HG03457 (cell line): ENCODE measurements at regions not wholly inside any gene's neighbourhood (a gene's known extent, or its start where the extent isn't known, plus 50 kb on each side); places are given as distances from the start of the nearest gene placed in this dataset.
"Not testable (repeated sequence)": the region's sequence is repeated elsewhere in the genome, so short reads cannot be mapped to it uniquely, and the experiment has no call there.

Source experiments
- ATAC-seq: cut with Tn5 transposase; IDR thresholded peaks from one replicate; pipeline ENCODE4 v1.9.1; 2021; ENCODE audit warnings: moderate number of reproducible peaks; ENCODE audit not compliant: unreplicated experiment

GRCh38 chr14:34381304-34381703 lies 80.7 kb downstream of the SPTSSA start:
- ATAC-seq, result not testable (repeated sequence)

- no peak for ATAC-seq
Measured at GRCh38 chr14:34380471-34380845, 81.6 kb downstream of the SPTSSA start.

GRCh38 chr14:34379816-34380470 lies 82.1 kb downstream of the SPTSSA start:
- no peak for ATAC-seq

- no peak for ATAC-seq
Measured at GRCh38 chr14:34376649-34377267, 85.3 kb downstream of the SPTSSA start.

DNA sequence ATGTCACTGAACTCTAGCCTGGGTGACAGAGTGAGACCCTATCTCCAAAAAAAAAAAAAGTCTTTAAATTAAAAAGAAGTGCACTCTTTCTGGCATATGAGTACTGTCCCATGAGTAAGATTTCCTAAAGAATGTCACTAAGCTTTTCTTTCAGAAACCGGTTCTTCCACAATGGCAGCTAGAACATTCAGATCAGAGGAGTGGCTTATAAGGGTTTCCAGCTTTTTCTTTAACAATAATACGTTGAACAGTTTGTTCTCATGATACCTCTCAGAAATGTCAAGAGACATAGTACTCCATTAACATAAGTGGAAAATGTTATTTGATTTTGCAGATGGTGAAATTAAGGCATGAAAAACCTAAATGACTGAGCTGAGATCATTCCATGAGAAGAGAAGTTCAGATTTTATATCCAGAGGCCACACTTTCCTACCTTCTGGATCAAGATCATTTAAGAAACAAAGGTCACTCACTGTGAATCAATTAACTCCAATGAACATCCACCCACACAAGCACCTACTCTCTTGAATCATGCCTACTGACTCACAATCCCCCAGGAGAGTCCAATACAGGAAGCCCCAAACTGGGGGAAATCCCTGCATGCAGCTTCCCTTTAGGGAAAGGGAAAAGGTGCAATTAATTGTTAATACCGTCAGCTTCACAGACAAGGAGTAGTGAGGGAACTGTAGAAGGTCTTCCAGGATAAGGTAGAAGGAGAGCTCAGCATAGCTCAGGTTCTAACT lies 86.9 kb downstream of the SPTSSA start:
- ATAC-seq, result no peak

- no peak for ATAC-seq
Measured at GRCh38 chr14:34373191-34373590, 88.8 kb downstream of the SPTSSA start.

DNA sequence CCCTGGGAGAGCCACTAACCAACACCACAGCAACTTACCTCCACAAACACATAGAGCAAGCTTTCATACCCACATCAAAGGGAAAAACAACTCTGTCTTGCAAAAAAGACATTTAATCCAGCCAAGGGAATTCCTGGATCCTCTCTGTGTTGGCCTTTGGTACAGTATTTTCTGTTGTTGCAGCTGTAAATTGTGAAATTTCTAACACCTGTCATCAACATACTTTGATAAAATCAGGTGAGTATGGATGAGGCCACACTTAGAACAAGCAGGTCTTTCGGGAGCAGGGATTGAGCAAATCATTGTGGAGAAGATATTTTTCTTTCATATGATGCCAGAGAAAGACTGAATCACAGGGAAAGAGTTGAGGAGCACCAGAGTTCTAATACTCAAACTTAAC lies 89.3 kb downstream of the SPTSSA start:
- no peak for ATAC-seq

GRCh38 chr14:34369648-34370030 lies 92.4 kb downstream of the SPTSSA start:
- ATAC-seq, result no peak

- no peak for ATAC-seq
Measured at GRCh38 chr14:34368971-34369647, 92.9 kb downstream of the SPTSSA start.

- no peak for ATAC-seq
Measured at GRCh38 chr14:34368115-34368970, 93.7 kb downstream of the SPTSSA start.

DNA sequence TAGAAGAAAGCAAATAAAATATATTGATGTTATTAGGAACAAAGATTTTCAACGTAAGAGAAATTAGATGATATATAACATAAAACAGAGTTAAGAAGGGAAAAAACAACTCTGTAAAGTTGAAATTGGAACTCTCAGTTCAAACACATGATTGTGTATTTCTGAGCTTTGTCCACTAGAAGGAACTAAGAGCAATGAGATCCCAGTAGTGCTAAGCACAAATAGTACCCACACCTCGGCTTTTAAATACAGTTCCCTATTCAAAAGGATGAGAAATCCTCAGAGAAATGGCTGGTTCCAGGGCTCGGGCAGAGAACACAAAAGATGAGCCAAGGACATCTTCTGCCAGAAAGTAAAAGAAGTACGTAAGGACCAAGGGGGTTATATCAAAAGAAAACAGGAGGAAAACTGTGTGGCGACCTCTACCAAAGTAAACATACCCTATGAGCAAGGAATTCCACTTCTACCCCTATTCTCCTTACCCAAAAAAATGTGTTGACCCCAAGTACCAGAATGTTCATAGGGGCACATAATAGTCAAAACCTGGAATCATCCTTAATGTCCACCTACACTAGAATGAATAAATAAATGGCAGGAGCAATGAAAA lies 96.6 kb downstream of the SPTSSA start:
- ATAC-seq, result no peak

- no peak for ATAC-seq
Measured at GRCh38 chr14:34364201-34364600, 97.8 kb downstream of the SPTSSA start.

- ATAC-seq, result no peak
Measured at GRCh38 chr14:34363733-34364134, 98.3 kb downstream of the SPTSSA start.

GRCh38 chr14:34362641-34363251 lies 99.3 kb downstream of the SPTSSA start:
- no peak for ATAC-seq

GRCh38 chr14:34361504-34362011 lies 100.5 kb downstream of the SPTSSA start:
- no peak for ATAC-seq

DNA sequence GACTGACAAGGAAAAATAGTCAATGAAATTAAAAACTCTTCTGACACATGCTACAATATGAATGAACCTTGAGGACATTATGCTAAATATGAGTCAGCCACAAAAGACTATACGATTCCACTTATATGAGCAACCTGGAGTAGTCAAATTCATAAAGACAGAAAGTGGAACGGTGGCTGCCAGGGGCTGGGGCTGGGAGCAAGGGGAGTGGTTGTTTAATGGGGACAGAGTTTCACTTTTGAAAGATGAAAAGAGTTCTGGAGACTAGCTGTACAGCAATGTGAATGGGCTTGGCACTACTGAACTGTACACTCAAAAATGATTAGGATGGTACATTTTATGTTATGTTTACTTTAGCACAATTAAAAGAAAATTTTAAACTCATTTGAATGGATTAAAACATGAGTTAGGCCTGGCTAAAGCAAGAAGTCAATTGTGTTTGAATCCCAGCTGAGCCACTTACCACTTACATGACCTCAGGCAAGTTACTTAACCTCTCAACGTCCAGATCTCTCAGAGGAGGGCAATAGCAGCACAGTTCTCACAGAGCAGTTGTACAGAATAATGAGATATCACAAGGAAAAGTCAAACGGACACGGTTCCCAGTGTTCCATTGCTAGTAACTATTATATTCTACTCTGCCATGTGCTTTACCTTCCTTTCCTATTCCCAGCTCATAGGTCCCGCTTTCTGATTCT lies 102.5 kb downstream of the SPTSSA start:
- no peak for ATAC-seq

DNA sequence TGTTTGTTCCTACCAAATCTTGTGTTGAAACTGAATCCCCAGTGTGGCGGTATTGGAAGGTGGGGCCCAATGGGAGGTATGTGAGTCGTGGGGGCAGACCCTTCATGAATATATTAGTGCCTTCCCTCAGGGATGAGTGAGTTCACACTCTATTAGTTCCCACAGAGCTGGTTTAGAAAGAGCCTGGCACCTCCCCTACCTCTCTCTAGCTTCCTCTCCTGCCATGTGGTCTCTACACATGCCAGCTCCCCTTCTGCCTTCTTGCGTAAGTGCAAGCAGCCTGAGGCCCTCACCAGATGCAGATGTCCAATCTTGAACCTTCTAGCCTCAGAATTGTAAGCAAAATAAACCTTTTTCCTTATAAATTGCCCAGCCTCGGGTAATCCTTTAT lies 105.8 kb downstream of the SPTSSA start:
- no peak for ATAC-seq

GRCh38 chr14:34355584-34356263 lies 106.3 kb downstream of the SPTSSA start:
- ATAC-seq, result no peak

DNA sequence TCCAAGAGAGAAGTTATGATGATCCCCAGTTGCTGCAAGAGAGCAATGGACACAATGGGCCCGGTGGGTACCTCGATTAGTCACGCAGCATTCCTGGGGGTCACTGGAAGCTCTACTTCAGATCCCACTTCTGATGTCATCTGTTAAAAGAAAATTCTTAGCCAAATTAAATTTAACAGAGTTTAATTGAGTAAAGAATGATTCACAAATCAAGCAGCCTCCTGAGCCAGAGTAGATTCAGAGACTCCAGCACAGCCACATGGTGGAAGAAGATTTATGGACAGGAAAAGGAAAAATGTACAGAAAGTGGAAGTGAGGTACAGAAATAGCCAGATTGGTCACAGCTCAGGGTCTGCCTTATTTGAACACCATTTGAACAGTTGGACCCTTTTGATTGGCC lies 107.5 kb downstream of the SPTSSA start:
- ATAC-seq, result no peak
